GM12864 (cell line): ENCODE measurements at regions not wholly inside any gene's neighbourhood (a gene's known extent, or its start where the extent isn't known, plus 50 kb on each side); places are given as distances from the start of the nearest gene placed in this dataset.

Experiments used
- DNase-seq: peaks from one replicate; pipeline ENCODE4 v3.0.0-alpha.2; 2011; ENCODE audit warnings: low read depth
- H3K4me3 ChIP-seq: 2 replicates; pipeline ENCODE4 v1.5.1; 2011; ENCODE audit warnings: mild to moderate bottlenecking, low read depth, low read length, control low read depth
- CTCF ChIP-seq: IDR thresholded peaks from 2 replicates; pipeline ENCODE4 v1.5.1; 2011; ENCODE audit warnings: low read depth, mild to moderate bottlenecking, moderate library complexity, low read length, control low read depth, inconsistent platforms; ENCODE audit errors: missing control alignments

- TF ChIP-seq CTCF, result no peak
- DNase-seq, result no peak
- H3K4me3 ChIP-seq, result no peak overlapping the region
These were observed 338.7 kb downstream of the C16orf95 start for GRCh38 chr16:86978445-86979030.

GRCh38 chr16:86979061-86979460, 338.1 kb downstream of the C16orf95 start:
- no peak overlapping the region for H3K4me3 ChIP-seq
- no peak for DNase-seq
- no peak for TF ChIP-seq CTCF

GRCh38 chr16:86979984-86980553, 337.1 kb downstream of the C16orf95 start:
- no peak overlapping the region for H3K4me3 ChIP-seq
- no peak for TF ChIP-seq CTCF
- DNase-seq, result no peak

- no peak for TF ChIP-seq CTCF
- DNase-seq, result no peak
- no peak overlapping the region for H3K4me3 ChIP-seq
These were observed 336.5 kb downstream of the C16orf95 start for GRCh38 chr16:86980644-86981043.

GRCh38 chr16:86982347-86982596, 334.9 kb downstream of the C16orf95 start:
- H3K4me3 ChIP-seq, result no peak overlapping the region
- no peak for DNase-seq
- no peak for TF ChIP-seq CTCF

GRCh38 chr16:86982912-86983311, 334.3 kb downstream of the C16orf95 start:
- no peak for TF ChIP-seq CTCF
- H3K4me3 ChIP-seq, result no peak overlapping the region
- DNase-seq, result no peak

- no peak overlapping the region for H3K4me3 ChIP-seq
- no peak for TF ChIP-seq CTCF
These were observed 333.6 kb downstream of the C16orf95 start for GRCh38 chr16:86983621-86984020.

More at GRCh38 chr16:86983621-86984020, 333.6 kb downstream of the C16orf95 start:
- DNase-seq, result no peak
